Raji (cell line): ENCODE measurements at regions not wholly inside any gene's neighbourhood (a gene's known extent, or its start where the extent isn't known, plus 50 kb on each side); places are given as distances from the start of the nearest gene placed in this dataset.

ENCODE experiments used
- POLR2A ChIP-seq: IDR thresholded peaks from 2 replicates; pipeline ENCODE4 v1.6.1; 2011; ENCODE audit warnings: low read depth, low read length, control low read depth; ENCODE audit not compliant: insufficient read depth

DNA sequence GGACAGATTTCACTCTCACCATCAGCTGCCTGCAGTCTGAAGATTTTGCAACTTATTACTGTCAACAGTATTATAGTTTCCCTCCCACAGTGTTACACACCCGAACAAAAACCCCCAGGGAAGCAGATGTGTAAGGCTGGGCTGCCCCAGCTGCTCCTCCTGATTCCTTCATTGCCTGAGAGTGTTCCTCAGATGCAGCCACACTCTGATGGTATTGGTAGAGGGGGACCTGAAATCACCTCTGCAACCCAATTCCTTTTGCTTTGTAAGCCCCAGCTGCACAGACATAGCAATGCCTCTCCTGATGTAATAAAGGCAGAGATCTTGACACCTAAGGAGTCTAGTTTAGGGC lies 1529.8 kb downstream of the RPIA start:
- TF ChIP-seq POLR2A = no peak
